Myocyte (in vitro differentiated cells): ENCODE measurements at regions not wholly inside any gene's neighbourhood (a gene's known extent, or its start where the extent isn't known, plus 50 kb on each side); places are given as distances from the start of the nearest gene placed in this dataset.
"Not testable (repeated sequence)": the region's sequence is repeated elsewhere in the genome, so short reads cannot be mapped to it uniquely, and the experiment has no call there.

Experiments
- DNase-seq: peaks from one replicate; pipeline ENCODE4 v3.0.0-alpha.2; 2012; ENCODE audit warnings: low read depth

- no peak for DNase-seq
These were observed 57.3 kb downstream of the MED10 start for GRCh38 chr5:6321078-6321477.

DNA sequence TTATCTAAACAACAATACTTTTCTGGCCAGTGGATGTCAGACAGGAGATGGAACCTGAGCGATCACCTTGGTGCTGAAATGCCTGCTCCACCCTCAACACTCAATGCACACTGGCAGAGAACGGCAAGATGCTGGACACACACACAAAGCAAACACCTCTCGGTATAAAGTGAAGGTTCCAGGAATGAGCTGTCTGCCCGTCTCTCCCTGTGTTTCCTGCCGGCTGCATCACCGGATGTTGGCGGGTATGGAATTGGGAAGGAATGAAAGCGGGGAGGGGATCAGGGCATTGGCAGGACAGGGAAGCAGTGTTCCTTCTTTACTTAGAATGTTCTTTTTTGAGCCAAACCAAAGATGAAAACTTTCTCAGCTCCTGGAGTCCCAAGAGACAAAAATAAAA is 59.2 kb downstream of the MED10 start:
- DNase-seq: no peak

- DNase-seq: no peak
These were observed 61.1 kb downstream of the MED10 start for GRCh38 chr5:6317116-6317798.

GRCh38 chr5:6315580-6315979 is 62.8 kb downstream of the MED10 start:
- DNase-seq: no peak

- no peak for DNase-seq
These were observed 66.5 kb downstream of the MED10 start for GRCh38 chr5:6311568-6312501.

DNA sequence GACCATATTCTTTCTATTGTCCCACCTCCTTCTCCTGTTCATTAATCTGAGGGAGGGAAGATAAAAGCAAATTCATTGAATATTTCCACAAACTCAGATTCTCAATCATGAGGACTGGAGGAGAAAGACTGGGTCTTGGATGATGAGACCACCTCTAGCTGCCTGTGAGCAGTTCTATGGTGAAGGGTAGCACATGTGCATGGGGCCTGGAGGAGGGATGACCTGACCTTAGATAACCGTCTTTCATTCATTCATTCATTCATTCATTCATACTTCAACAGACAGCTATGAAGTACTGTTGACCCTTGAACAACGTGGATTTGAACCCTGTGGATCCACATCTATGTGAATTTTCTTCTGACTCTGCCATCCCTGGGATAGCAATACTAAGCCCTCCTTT is 68.4 kb downstream of the MED10 start:
- no peak for DNase-seq

- no peak for DNase-seq
These were observed 69.7 kb downstream of the MED10 start for GRCh38 chr5:6308683-6309082.

- no peak for DNase-seq
These were observed 71.0 kb downstream of the MED10 start for GRCh38 chr5:6307304-6307703.

DNA sequence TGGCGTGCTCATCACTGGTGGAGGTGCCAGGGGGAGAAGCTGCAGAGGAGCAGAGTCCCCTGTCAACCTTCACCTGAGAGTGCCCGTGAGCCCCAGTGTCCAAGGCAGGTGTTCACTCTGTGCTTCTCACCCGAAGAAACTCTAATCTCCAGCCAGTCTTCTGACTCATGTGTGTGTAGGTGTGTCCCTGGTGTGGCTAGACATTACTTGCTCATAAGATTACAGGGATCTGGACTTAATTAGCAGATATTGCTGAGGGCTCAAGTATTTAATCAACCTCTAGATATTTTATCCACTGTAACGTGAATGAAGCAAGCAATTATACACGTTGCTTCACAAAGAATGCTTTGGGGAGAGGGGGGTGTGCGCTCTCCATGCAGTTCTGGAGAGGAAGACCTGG is 72.5 kb downstream of the MED10 start:
- no peak for DNase-seq

DNA sequence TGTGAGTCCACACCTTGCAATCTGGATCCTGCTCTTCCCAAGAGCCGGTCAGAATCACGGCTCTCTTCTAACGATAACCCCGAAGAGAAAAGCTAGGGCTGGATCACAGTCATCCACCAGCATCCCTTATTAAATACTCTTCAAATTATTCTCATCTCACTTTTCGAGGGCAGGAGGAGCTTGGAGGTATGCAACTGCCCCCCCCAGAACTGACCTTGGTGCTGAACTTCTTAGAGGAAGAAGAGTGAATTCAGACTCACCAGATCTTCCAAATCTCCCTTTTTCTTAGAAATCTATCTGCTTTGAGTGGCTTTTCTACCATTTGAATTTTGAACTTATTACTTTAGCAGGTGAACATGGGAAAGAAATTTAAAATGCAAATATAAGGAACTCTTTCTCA is 75.7 kb downstream of the MED10 start:
- DNase-seq: no peak

- no peak for DNase-seq
These were observed 76.3 kb downstream of the MED10 start for GRCh38 chr5:6302075-6302474.

GRCh38 chr5:6296524-6296923 is 81.8 kb downstream of the MED10 start:
- no peak for DNase-seq

DNA sequence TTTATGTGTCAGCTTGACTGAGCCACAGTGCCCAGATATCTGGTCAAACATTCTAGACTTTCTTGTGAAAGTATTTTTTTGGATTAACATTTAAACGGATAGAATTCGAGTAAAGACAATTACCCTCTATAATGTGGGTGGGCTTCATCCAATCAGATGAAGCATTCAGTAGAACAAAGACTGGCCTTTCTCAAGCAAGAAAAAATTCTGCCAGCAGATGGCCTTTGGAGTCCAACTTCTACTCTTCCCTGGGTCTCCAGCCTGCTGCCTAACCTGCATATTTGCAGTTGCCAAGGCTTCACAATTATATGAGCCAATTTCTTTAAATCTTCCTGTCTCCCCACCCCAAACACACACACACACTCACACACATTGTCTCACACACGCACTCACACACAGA is 86.4 kb downstream of the MED10 start:
- no peak for DNase-seq

- no peak for DNase-seq
These were observed 89.1 kb downstream of the MED10 start for GRCh38 chr5:6289239-6289638.

- DNase-seq: no peak
These were observed 91.2 kb downstream of the MED10 start for GRCh38 chr5:6287176-6287575.

GRCh38 chr5:6286404-6286803 is 91.9 kb downstream of the MED10 start:
- no peak for DNase-seq

GRCh38 chr5:6284491-6284890 is 93.9 kb downstream of the MED10 start:
- not testable (repeated sequence) for DNase-seq

DNA sequence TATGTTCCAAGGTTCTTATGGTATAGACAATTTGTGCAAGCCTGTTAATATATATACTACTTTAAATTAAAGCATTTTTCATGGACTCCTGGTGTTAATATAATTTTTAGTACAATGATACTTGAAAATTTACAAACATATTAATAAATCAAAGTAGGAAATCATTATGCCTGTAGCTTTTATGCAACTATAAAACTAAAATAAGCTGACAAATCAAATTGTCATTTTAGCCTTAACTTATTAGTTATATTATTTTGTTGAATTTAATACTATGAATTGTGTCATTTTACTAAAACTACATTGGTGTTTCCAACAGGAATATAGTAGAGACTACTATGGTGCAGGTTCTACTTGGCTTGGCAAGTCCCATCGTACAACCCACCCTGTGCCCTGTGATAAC is 96.0 kb downstream of the MED10 start:
- no peak for DNase-seq

- DNase-seq: no peak
These were observed 96.5 kb downstream of the MED10 start for GRCh38 chr5:6281818-6282217.

GRCh38 chr5:6280425-6281100 is 97.8 kb downstream of the MED10 start:
- no peak for DNase-seq

- no peak for DNase-seq
These were observed 98.7 kb downstream of the MED10 start for GRCh38 chr5:6279607-6280006.
